ENCODE measurements at regions not wholly inside any gene's neighbourhood (a gene's known extent, or its start where the extent isn't known, plus 50 kb on each side); places are given as distances from the start of the nearest gene placed in this dataset.

DNA sequence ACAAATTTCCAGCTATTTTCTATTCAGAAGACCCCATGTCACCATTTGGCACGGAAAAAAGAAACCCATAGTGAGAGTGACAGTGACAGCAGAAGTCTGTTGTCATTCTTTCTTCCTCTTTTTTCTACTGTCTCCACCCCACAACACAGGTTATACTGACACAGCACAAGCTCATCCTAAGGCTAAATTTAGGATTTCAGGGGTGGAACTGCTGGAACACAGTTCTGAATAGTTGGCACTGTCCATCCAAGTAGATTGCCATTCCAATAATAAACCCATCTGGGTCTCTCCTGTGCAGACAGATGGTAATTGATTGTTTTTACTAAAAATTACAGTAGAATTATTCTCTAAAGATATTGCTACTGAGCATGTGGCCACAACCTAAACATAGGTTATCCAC lies 95.2 kb upstream of the C11orf87 start:
- no peak overlapping the region for H3K27ac Mint-ChIP-seq
- no peaks in the 10 kb centered on the region for H3K4me1 Mint-ChIP-seq (ENCODE audit: low read depth)
- H3K36me3 Mint-ChIP-seq (ENCODE audit: low read depth) = no peaks in the 10 kb centered on the region
- CTCF ChIA-PET = no interaction called here
- no peak for DNase-seq
- H3K27me3 Mint-ChIP-seq (ENCODE audit: low read depth) = no peaks in the 10 kb centered on the region
- intact Hi-C loops (cut with micrococcal nuclease) = no loop called here
- no peaks in the 10 kb centered on the region for H3K9me3 Mint-ChIP-seq
- no peak overlapping the region for H3K4me3 Mint-ChIP-seq

DNA sequence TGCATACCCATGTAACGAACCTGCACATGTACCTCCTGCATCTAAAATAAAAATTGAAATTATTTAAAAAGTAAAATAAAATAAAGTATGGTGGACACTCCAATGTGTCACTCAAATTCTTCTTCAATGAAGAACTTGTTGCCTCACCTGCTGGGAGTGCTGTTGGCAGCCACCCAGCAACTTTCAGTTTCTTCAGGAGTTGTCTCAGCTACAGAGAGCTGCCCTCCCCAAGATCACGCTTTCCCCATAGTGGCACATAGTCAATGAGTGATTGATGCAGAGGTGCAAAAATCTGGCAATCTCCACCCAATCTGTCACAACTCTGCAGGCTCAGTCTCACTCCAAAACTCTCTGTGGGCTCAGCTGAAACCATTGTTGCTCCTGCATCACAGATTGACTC lies 92.3 kb upstream of the C11orf87 start:
- intact Hi-C loops (cut with micrococcal nuclease) = no loop called here
- Mint-ChIP-seq H3K4me1 (ENCODE audit: low read depth) (no peaks in the 10 kb centered on the region), H3K27ac (no peak overlapping the region), H3K27me3 (ENCODE audit: low read depth) (no peaks in the 10 kb centered on the region), H3K4me3 (no peak overlapping the region), H3K36me3 (ENCODE audit: low read depth) (no peaks in the 10 kb centered on the region), H3K9me3 (no peaks in the 10 kb centered on the region)
- CTCF ChIA-PET = no interaction called here
- no peak for DNase-seq

DNA sequence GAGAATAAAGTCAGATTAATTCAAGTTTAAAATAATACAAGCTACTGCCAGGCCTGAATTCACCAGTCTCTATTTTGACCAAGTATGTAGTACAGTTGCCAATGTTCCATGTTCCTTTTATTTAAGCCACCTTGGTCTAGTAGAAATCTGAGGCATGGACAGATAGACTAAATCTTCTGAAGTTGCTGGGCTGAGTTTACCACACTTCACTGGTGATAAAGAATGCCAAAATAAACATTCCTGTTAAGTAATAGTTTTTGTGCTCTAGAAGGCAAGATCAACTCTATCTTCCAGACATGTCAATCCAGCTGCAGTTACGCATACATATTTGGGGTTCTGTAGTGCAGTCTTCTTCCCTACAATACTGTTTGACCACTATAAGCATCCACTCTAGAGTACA lies 83.9 kb upstream of the C11orf87 start:
- intact Hi-C loops (cut with micrococcal nuclease) = no loop called here
- CTCF ChIA-PET = no interaction called here
- no peak overlapping the region for H3K27ac Mint-ChIP-seq
- no peaks in the 10 kb centered on the region for H3K27me3 Mint-ChIP-seq (ENCODE audit: low read depth)
- no peak for DNase-seq
- no peak overlapping the region for H3K4me3 Mint-ChIP-seq
- H3K9me3 Mint-ChIP-seq = peaks cover 2% of the 10 kb centered on the region
- H3K4me1 Mint-ChIP-seq (ENCODE audit: low read depth) = no peaks in the 10 kb centered on the region
- H3K36me3 Mint-ChIP-seq (ENCODE audit: low read depth) = no peaks in the 10 kb centered on the region

DNA sequence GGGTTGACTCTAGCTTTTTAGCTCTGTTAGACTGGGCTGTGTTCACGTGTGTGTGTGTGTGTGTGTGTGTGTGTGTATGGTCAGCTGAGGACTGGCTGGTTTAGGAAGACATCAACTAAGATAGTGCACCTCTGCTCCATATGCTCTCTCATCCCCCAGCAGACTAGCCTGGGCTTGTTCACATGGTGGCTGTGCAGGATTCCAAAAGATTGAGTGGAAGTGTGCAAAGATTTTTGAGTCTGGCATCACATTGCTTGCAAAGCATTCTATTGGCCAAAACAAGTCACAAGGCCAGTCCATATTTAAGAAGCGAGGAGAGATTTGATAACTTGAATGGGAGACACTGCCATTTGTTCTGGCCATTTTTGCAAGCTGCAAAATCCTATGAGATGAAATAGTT lies 79.7 kb upstream of the C11orf87 start:
- DNase-seq = no peak
- H3K4me1 Mint-ChIP-seq (ENCODE audit: low read depth) = no peaks in the 10 kb centered on the region

DNA sequence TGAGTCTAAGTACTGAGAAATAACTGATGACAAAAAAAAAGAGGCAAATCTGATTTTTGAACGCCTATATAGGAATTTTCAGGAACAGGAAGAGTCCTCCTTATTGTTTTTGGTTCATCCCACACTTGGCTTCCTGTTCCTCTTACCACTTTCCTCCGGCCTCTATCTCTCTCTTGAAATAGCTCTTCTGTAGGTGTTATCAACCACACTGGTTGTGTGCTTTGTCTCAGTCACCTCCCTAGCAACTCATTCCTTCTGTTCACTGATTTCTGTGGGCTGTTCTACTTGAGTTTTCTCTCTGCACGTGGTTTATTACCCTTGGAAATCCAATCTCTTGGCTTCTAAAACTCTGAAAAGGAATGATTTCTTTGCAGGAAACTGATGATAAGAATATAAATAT lies 78.7 kb upstream of the C11orf87 start:
- Mint-ChIP-seq H3K9me3 (peaks cover 2% of the 10 kb centered on the region), H3K4me3 (no peak overlapping the region), H3K36me3 (ENCODE audit: low read depth) (no peaks in the 10 kb centered on the region), H3K27me3 (ENCODE audit: low read depth) (no peaks in the 10 kb centered on the region), H3K27ac (no peak overlapping the region), H3K4me1 (ENCODE audit: low read depth) (no peaks in the 10 kb centered on the region)
- intact Hi-C loops (cut with micrococcal nuclease) = no loop called here
- CTCF ChIA-PET = no interaction called here
- DNase-seq = no peak

More for the DNA sequence above, 79.7 kb upstream of the C11orf87 start:
- H3K9me3 Mint-ChIP-seq = peaks cover 2% of the 10 kb centered on the region
- H3K27ac Mint-ChIP-seq = no peak overlapping the region
- no peaks in the 10 kb centered on the region for H3K27me3 Mint-ChIP-seq (ENCODE audit: low read depth)
- intact Hi-C loops (cut with micrococcal nuclease) = no loop called here
- H3K4me3 Mint-ChIP-seq = no peak overlapping the region
- CTCF ChIA-PET = interaction anchor here (0.6 kb wide), 1 partner anchor 16 kb away, joined by 4 read pairs; no protein-coding TSS in a partner anchor
- H3K36me3 Mint-ChIP-seq (ENCODE audit: low read depth) = no peaks in the 10 kb centered on the region

DNA sequence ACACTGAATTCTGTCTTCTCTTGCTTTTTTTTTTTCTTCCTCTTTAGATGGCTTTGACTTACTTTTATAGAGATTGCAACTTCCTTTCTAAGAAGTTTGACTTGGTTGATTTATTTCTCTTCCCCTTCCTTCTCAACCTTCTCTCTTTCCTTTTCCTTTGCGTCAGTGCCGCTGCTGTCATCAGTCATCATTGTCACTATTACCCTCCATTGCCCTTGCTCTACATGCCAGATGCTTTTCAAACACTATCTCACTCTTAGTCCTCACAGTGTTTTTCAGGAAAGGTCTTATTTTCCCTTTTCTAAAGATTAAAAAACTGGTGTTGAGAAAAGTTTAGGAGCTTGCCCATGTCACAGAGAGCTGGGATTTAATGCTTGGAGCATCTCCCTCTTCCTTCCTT lies 74.7 kb upstream of the C11orf87 start:
- H3K4me3 Mint-ChIP-seq = no peak overlapping the region
- H3K27me3 Mint-ChIP-seq (ENCODE audit: low read depth) = no peaks in the 10 kb centered on the region
- H3K27ac Mint-ChIP-seq = no peak overlapping the region
- CTCF ChIA-PET = no interaction called here
- no peaks in the 10 kb centered on the region for H3K4me1 Mint-ChIP-seq (ENCODE audit: low read depth)
- no peaks in the 10 kb centered on the region for H3K36me3 Mint-ChIP-seq (ENCODE audit: low read depth)
- no peak for DNase-seq
- no peaks in the 10 kb centered on the region for H3K9me3 Mint-ChIP-seq
- intact Hi-C loops (cut with micrococcal nuclease) = no loop called here

DNA sequence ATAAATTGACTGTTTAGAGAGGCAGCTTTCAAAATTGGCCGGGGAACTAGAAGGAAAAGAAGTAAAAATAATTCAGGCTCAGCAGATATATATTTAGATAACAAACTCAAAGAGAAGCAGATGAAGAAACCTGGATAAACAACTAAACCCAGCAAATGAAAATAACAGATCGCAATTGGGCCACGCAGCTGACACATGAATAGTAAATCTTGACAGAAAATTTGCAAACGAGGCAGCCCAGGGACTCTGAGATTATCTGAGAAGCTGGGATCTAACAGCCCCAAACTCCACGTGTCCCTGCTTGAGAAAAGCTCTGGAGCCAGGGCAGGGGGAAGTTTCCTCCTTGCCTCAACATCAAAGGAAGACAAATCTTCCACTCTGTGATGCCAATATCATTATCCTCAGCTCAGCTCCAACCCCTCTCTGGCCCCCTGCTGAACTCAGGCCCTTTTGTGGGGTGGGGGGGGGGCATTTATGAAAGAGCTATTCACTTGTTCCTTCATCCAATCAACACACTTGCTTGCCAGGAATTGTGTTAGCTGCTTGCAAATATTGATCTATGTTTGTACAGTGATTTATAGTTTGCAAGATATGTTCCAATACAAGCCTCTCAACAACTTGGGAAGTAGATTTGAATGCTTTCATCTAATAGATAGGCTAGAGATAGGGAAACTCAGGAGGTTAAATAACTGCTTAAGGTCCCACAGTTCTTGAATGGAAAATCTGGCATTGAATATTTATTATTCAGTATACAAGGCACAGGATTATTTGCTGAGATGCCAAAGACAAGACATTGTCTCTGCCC lies 72.5 kb upstream of the C11orf87 start:
- Mint-ChIP-seq H3K27ac (no peak overlapping the region), H3K9me3 (no peaks in the 10 kb centered on the region), H3K27me3 (ENCODE audit: low read depth) (no peaks in the 10 kb centered on the region), H3K4me3 (no peak overlapping the region), H3K36me3 (ENCODE audit: low read depth) (no peaks in the 10 kb centered on the region), H3K4me1 (ENCODE audit: low read depth) (no peaks in the 10 kb centered on the region)
- no peak for DNase-seq
- CTCF ChIA-PET = no interaction called here
- intact Hi-C loops (cut with micrococcal nuclease) = no loop called here

DNA sequence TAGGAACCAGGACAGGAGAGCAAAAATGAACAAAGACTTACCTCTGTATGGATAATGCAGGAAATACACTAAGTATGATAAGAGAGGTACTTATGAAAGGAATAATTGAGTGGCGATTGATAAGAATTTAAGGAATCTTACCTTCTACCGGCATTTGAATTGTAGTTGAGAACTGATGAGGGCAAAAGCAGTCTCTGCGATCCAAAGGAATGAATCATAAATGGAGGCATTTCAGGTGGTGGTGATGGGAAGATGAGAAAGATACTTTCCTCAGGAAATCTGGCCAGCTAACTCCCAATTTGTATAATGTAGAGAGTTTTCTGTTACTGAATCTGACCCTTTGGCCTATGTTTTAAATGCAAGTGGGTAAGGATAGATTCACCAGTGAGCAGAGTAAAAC lies 71.9 kb upstream of the C11orf87 start:
- H3K4me1 Mint-ChIP-seq (ENCODE audit: low read depth) = no peaks in the 10 kb centered on the region
- no peak overlapping the region for H3K4me3 Mint-ChIP-seq
- no peaks in the 10 kb centered on the region for H3K27me3 Mint-ChIP-seq (ENCODE audit: low read depth)
- no peaks in the 10 kb centered on the region for H3K9me3 Mint-ChIP-seq
- H3K27ac Mint-ChIP-seq = no peak overlapping the region
- CTCF ChIA-PET = no interaction called here
- no peaks in the 10 kb centered on the region for H3K36me3 Mint-ChIP-seq (ENCODE audit: low read depth)
- intact Hi-C loops (cut with micrococcal nuclease) = no loop called here
- no peak for DNase-seq

DNA sequence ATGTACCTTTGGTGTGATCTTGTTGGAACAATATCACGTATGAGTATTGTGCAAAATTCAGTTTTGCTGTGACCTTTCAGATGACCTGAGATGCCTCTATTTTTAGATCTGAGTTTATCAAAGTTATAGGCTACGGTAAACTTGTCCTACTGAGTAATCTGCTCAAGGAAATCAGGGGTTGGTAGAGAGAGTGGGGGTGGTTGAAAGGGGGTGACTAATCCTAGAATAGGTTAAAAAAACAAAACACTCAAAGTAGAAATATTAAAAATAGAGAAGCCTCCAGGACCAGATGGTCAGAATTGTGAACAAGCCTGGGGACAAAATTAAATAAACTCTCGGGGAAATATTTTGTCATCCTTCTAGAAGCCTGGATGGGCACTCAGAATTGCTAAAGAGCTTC lies 59.9 kb upstream of the C11orf87 start:
- H3K4me1 Mint-ChIP-seq (ENCODE audit: low read depth) = no peaks in the 10 kb centered on the region
- DNase-seq = no peak
- peaks cover 5% of the 10 kb centered on the region for H3K27me3 Mint-ChIP-seq (ENCODE audit: low read depth)
- no peaks in the 10 kb centered on the region for H3K9me3 Mint-ChIP-seq
- H3K36me3 Mint-ChIP-seq (ENCODE audit: low read depth) = no peaks in the 10 kb centered on the region
- H3K4me3 Mint-ChIP-seq = no peak overlapping the region
- CTCF ChIA-PET = no interaction called here
- intact Hi-C loops (cut with micrococcal nuclease) = no loop called here
- no peak overlapping the region for H3K27ac Mint-ChIP-seq

DNA sequence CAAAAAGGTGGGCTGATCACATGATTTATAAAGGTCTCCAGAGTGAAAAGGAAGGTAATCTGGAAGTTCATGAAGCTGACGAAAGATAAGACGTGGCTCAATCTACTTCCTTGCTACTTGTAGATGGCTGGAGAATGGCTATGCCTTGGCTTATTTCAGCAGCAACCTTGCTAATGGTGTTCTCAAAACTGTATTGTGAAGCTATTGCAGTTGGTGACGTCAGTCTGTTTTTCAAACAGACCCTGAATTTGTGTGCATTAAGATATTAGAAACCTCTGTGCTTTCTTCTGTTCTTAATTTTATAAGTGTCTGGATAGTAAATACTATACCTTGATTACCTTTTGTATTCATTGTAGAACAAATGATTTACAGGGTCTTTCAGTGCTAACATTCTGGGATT lies 58.3 kb upstream of the C11orf87 start:
- Mint-ChIP-seq H3K4me1 (ENCODE audit: low read depth) (no peaks in the 10 kb centered on the region), H3K27me3 (ENCODE audit: low read depth) (peaks cover 5% of the 10 kb centered on the region), H3K4me3 (no peak overlapping the region), H3K9me3 (no peaks in the 10 kb centered on the region), H3K27ac (no peak overlapping the region), H3K36me3 (ENCODE audit: low read depth) (no peaks in the 10 kb centered on the region)
- intact Hi-C loops (cut with micrococcal nuclease) = no loop called here
- no peak for DNase-seq
- CTCF ChIA-PET = no interaction called here

DNA sequence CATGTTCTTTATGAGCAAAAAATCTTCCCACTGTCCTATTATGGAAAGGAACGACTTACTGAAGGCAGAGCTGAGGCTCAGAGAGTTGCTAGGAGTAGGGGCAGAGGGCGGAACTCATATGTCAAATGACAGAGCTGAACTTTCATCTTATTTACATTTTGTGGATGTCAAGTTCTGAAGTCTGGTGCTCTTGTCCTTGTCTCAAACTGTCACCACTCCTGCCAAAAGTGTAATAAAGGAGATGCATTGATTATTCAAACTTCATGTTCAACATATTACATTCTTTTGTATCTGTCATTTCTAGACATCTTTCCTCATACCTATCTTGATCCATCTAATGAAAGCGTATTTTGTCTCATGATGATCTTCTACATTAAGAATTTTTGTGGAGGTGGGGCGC lies 57.1 kb upstream of the C11orf87 start:
- Mint-ChIP-seq H3K36me3 (ENCODE audit: low read depth) (no peaks in the 10 kb centered on the region), H3K27ac (no peak overlapping the region), H3K4me3 (no peak overlapping the region), H3K27me3 (ENCODE audit: low read depth) (peaks cover 5% of the 10 kb centered on the region), H3K9me3 (no peaks in the 10 kb centered on the region), H3K4me1 (ENCODE audit: low read depth) (no peaks in the 10 kb centered on the region)
- CTCF ChIA-PET = no interaction called here
- no peak for DNase-seq
- intact Hi-C loops (cut with micrococcal nuclease) = no loop called here

DNA sequence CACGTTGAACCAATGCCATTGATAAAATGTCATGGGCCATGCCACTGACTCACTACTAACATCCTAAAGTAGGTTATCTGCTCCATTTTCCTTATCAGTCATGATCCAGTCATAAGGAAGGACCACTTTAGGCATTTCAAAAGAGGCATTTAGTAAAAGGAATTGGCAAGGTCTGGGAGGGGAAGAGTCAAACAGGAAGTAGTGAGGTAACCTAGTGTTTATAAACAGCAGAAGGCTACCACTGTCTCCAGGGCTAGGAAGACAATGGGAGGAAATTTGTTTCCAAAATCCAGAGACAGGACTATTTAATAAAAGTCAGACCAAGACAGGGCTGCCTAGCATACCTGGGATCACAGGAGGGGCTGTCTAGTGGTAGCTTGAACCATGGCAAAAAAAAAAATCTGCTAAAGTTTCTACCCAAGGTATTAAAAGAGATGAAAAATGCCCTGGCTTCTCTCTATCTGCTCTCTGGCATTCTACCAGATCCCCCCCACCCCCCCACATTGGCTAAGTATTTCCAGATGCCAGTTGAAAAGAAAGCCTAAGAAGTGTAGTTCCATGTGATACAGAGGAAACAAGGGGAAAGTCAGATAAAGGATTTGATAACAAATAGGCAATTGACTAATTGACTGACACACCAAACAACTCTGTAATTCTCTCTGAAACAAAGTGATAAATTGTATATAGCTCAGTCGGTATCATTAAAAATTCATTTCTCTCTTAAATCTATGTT lies 50.4 kb upstream of the C11orf87 start:
- no peak for DNase-seq
- peaks cover 3% of the 10 kb centered on the region for H3K27me3 Mint-ChIP-seq (ENCODE audit: low read depth)
- no peak overlapping the region for H3K27ac Mint-ChIP-seq
- no peaks in the 10 kb centered on the region for H3K4me1 Mint-ChIP-seq (ENCODE audit: low read depth)
- intact Hi-C loops (cut with micrococcal nuclease) = no loop called here
- H3K36me3 Mint-ChIP-seq (ENCODE audit: low read depth) = no peaks in the 10 kb centered on the region
- CTCF ChIA-PET = no interaction called here
- no peak overlapping the region for H3K4me3 Mint-ChIP-seq
- peaks cover 2% of the 10 kb centered on the region for H3K9me3 Mint-ChIP-seq
